PC-3 (cell line): ENCODE measurements at regions not wholly inside any gene's neighbourhood (a gene's known extent, or its start where the extent isn't known, plus 50 kb on each side); places are given as distances from the start of the nearest gene placed in this dataset.

Source experiments
- ATAC-seq: fragments of 200-7000 bp; cut with Tn5 transposase; 2 replicates; pipeline ENCODE4 v1.9.1; 2020; ENCODE audit warnings: mild to moderate bottlenecking, moderate library complexity
- BruUV-seq: library from RNA; stranded (reverse); fragments of 400-500 nt; replicated peaks from 2 replicates; lab custom pipeline; 2021; lab: Mats Ljungman, UMichigan
- CTCF ChIA-PET: fragments of 300-600 bp; sonication (Branson Sonifier 250); formaldehyde crosslinking; loops from one replicate; lab custom pipeline; 2022; ENCODE audit warnings: antibody characterized with exemption; lab: Charles Lee
- POLR2A ChIA-PET: fragments of 300-600 bp; sonication (Branson Sonifier 250); formaldehyde crosslinking; loops from one replicate; lab custom pipeline; 2022; ENCODE audit warnings: antibody characterized with exemption; ENCODE audit not compliant: unreplicated experiment; lab: Charles Lee
- DNase-seq: peaks from one replicate; pipeline ENCODE4 v3.0.0-alpha.2; 2015
- H2AFZ ChIP-seq: fragments of 300-600 bp; sonication (generic); 2 replicates; pipeline ENCODE4 v1.6.0; 2016; ENCODE audit warnings: antibody characterized with exemption, low read length
- H3F3A ChIP-seq: fragments of 300-600 bp; sonication (generic); one replicate; pipeline ENCODE4 v1.6.0; 2017; ENCODE audit warnings: antibody characterized with exemption, low read length, control low read depth, mild to moderate bottlenecking; ENCODE audit not compliant: unreplicated experiment
- H3K27ac ChIP-seq: fragments of 300-600 bp; sonication (generic); 2 replicates; pipeline ENCODE4 v1.5.1; 2016; ENCODE audit warnings: mild to moderate bottlenecking, low read length
- H3K27me3 ChIP-seq: fragments of 300-600 bp; sonication (generic); 2 replicates; pipeline ENCODE4 v1.6.1; 2016; ENCODE audit warnings: low read length, mixed read lengths
- H3K36me3 ChIP-seq: fragments of 300-600 bp; sonication (generic); 2 replicates; pipeline ENCODE4 v1.6.1; 2016; ENCODE audit warnings: low read depth, mixed run types, low read length, mixed read lengths
- H3K4me1 ChIP-seq: fragments of 300-600 bp; sonication (generic); 2 replicates; pipeline ENCODE4 v1.5.1; 2016; ENCODE audit warnings: low read length; ENCODE audit not compliant: insufficient read depth
- H3K4me2 ChIP-seq: fragments of 300-600 bp; sonication (generic); 2 replicates; pipeline ENCODE4 v1.6.0; 2016; ENCODE audit warnings: low read length
- H3K4me3 ChIP-seq: fragments of 300-600 bp; sonication (generic); 2 replicates; pipeline ENCODE4 v1.5.1; 2016; ENCODE audit warnings: mild to moderate bottlenecking, low read length, mixed read lengths
- H3K79me2 ChIP-seq: fragments of 300-600 bp; sonication (generic); 2 replicates; pipeline ENCODE4 v1.6.1; 2017; ENCODE audit warnings: low read length, mixed read lengths
- H3K9ac ChIP-seq: fragments of 300-600 bp; sonication (generic); 2 replicates; pipeline ENCODE4 v1.6.0; 2016; ENCODE audit warnings: mild to moderate bottlenecking, low read length
- H3K9me2 ChIP-seq: fragments of 300-600 bp; sonication (generic); replicated peaks from 2 replicates; pipeline ENCODE4 v1.6.1; 2016; ENCODE audit warnings: mixed run types, low read length, mixed read lengths
- H3K9me3 ChIP-seq: fragments of 300-600 bp; sonication (generic); 2 replicates; pipeline ENCODE4 v1.6.1; 2016; ENCODE audit warnings: low read length, mixed read lengths
- H4K20me1 ChIP-seq: fragments of 300-600 bp; sonication (generic); 2 replicates; pipeline ENCODE4 v1.6.1; 2016; ENCODE audit warnings: low read length, mixed read lengths
- CTCF ChIP-seq: fragments of 300-600 bp; sonication (generic); conservative IDR thresholded peaks from 2 replicates; pipeline ENCODE4 v1.5.1; 2017; ENCODE audit warnings: antibody characterized with exemption, low read depth, mild to moderate bottlenecking, low read length
- EZH2 ChIP-seq: fragments of 300-600 bp; sonication (generic); IDR thresholded peaks from one replicate; pipeline ENCODE4 v1.6.1; 2017; ENCODE audit warnings: antibody characterized with exemption, mild to moderate bottlenecking, low read length; ENCODE audit not compliant: unreplicated experiment
- EZH2phosphoT487 ChIP-seq: fragments of 300-600 bp; sonication (generic); IDR thresholded peaks from 2 replicates; pipeline ENCODE4 v1.6.1; 2018; ENCODE audit warnings: mild to moderate bottlenecking, antibody characterized with exemption, low read length, borderline replicate concordance
- intact Hi-C: fragments of 100-400 bp; cut with micrococcal nuclease; formaldehyde crosslinking; loops from 2 replicates; pipeline ENCODE4 v1.9.0; 2023

DNA sequence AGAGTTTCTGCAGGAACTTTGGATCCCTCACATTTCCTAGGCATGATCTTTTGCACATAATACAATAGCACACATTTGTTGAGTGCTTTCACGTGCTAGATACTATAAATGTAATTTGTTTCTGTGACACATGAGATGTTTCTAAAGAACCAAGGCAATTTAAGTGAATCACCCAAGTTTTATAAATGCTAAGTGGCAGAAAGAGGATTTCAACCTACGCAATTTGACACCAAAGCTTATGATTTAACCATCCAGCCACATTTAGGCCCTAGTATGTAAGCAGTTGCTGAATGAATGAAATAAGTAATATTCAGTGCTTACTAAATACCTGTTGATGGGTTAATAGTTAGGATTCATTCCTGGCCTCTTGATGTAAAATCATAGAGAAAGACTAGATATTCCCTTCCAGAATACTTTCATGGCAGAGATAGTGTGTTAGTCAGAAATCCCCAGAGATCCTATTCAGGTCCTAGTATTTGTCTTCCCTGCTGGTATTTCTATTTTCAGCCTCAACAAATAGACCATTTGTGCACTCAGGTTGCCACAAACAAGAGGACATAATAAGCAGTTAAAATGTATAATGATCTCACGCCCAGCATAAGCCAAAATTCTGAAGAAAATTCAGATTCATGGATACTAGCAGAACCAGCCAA, 572.6 kb downstream of the IPMK start:
- H3K4me3 ChIP-seq: no peak overlapping the region
- H3K4me1 ChIP-seq: peaks cover 35% of the 10 kb centered on the region
- no peak overlapping the region; the same call in 1 of the 2 replicates for H3K4me2 ChIP-seq
- H3K36me3 ChIP-seq: no peaks in the 10 kb centered on the region
- H3K9me3 ChIP-seq: no peaks in the 10 kb centered on the region
- no peak overlapping the region for H3K9ac ChIP-seq
- no peaks in the 10 kb centered on the region for H3F3A ChIP-seq
- DNase-seq: peak; percentile 45
- no peak overlapping the region for H3K27ac ChIP-seq
- peak overlapping the region; percentile 14; the same call in 1 of the 2 replicates for H2AFZ ChIP-seq
- no peaks in the 10 kb centered on the region for H3K27me3 ChIP-seq
- ATAC-seq: no peak; the same call in 1 of the 2 replicates
- TF ChIP-seq EZH2phosphoT487 (no peak), CTCF (no peak), EZH2 (no peak)
- H3K9me2 ChIP-seq: no peaks in the 10 kb centered on the region
- CTCF ChIA-PET: no interaction called here
- POLR2A ChIA-PET: no interaction called here
- no peaks in the 10 kb centered on the region for H3K79me2 ChIP-seq
- intact Hi-C loops: loop anchor here (5.0 kb wide), 2 partner anchors 227 to 533 kb away; no protein-coding TSS in a partner anchor
- H4K20me1 ChIP-seq: no peaks in the 10 kb centered on the region
- no TSS peak for BruUV-seq

DNA sequence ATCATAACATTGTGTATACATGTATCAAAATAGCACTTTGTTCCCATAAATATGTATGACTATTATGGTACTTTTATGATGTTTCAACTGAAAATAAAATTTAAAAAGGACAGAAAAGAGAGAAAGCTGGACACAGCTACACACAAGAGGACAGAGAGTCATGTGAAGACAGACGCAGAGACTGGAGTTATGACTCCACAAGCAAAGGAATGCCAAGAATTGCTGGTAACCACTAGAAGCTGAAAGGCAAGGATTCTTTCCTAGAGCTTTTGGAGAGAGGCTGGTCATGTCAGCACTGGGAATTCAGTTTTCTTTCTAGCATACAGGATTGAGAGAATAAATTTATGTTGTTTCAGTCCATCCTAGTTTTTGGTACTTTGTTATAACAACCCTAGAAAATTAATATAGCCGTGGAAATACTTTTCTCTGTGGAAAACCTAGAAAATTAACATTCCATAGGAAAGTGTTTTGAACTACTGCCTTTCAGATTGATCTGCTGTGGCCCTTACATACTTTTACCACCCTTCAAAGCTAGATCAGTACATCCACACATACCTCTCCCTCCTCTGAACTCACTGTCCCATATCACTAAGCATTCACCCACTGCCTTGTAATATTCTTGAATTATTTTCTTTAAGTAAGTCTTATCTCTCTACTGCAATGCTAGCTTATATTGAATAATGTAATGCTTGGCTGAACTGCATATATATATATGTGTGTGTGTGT, 575.3 kb downstream of the IPMK start:
- H3K27ac ChIP-seq: no peak overlapping the region
- peak; percentile 78 for DNase-seq
- ChIA-PET POLR2A (interaction anchor here (0.6 kb wide), 1 partner anchor 1690 kb away, joined by 6 read pairs; no protein-coding TSS in a partner anchor), CTCF (no interaction called here)
- H3K79me2 ChIP-seq: no peaks in the 10 kb centered on the region
- no peaks in the 10 kb centered on the region for H3K36me3 ChIP-seq
- no TSS peak for BruUV-seq
- no peaks in the 10 kb centered on the region for H3K9me2 ChIP-seq
- no peaks in the 10 kb centered on the region for H3K27me3 ChIP-seq
- no peaks in the 10 kb centered on the region for H3K9me3 ChIP-seq
- no peaks in the 10 kb centered on the region for H4K20me1 ChIP-seq
- H3K4me3 ChIP-seq: no peak overlapping the region
- H3K9ac ChIP-seq: no peak overlapping the region
- H3K4me1 ChIP-seq: peaks cover 44% of the 10 kb centered on the region
- H2AFZ ChIP-seq: no peak overlapping the region
- H3K4me2 ChIP-seq: no peak overlapping the region
- TF ChIP-seq CTCF (no peak), EZH2phosphoT487 (no peak), EZH2 (no peak)
- no peaks in the 10 kb centered on the region for H3F3A ChIP-seq
- ATAC-seq: peak; percentile 27; the same call in 1 of the 2 replicates
- intact Hi-C loops: no loop called here
